Fibroblast of pulmonary artery (primary cell): ENCODE measurements at regions not wholly inside any gene's neighbourhood (a gene's known extent, or its start where the extent isn't known, plus 50 kb on each side); places are given as distances from the start of the nearest gene placed in this dataset.

Experiments used
- DNase-seq: peaks from one replicate; pipeline ENCODE4 v3.0.0-alpha.2; 2010; ENCODE audit warnings: low read depth
- H3K4me3 ChIP-seq: replicated peaks from 2 replicates; pipeline ENCODE4 v1.5.1; 2011; ENCODE audit warnings: low read depth, mild to moderate bottlenecking, control low read depth, low read length, moderate library complexity
- TF ChIP-seq, protein P1 (sequence below): IDR thresholded peaks from 2 replicates; pipeline ENCODE4 v1.5.1; 2011; ENCODE audit warnings: mild to moderate bottlenecking, control low read depth, low read length, inconsistent platforms; ENCODE audit errors: missing control alignments

DNA sequence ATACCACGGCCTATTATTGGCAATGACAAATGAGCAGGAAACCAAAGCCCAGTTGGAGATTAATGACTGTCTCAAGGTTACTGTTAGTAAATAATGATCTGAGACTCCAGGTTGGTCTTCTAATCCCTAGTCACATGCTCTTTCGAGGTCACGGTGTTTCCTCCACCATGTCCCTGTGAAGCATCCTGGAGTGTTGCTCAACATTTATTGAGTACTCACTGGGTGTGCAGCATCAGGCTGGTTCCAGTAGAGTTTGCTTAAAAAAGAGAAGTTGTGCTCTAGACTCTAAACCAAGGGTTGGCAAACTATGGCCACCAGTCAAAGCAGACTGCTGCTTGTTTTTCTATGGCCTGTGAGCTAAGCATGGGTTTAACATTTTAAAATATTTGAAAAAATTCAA is 263.8 kb upstream of the ATP5MC3 start:
- no peak overlapping the region for H3K4me3 ChIP-seq
- TF ChIP-seq, protein P1, sequence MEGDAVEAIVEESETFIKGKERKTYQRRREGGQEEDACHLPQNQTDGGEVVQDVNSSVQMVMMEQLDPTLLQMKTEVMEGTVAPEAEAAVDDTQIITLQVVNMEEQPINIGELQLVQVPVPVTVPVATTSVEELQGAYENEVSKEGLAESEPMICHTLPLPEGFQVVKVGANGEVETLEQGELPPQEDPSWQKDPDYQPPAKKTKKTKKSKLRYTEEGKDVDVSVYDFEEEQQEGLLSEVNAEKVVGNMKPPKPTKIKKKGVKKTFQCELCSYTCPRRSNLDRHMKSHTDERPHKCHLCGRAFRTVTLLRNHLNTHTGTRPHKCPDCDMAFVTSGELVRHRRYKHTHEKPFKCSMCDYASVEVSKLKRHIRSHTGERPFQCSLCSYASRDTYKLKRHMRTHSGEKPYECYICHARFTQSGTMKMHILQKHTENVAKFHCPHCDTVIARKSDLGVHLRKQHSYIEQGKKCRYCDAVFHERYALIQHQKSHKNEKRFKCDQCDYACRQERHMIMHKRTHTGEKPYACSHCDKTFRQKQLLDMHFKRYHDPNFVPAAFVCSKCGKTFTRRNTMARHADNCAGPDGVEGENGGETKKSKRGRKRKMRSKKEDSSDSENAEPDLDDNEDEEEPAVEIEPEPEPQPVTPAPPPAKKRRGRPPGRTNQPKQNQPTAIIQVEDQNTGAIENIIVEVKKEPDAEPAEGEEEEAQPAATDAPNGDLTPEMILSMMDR: no peak
- DNase-seq: no peak

DNA sequence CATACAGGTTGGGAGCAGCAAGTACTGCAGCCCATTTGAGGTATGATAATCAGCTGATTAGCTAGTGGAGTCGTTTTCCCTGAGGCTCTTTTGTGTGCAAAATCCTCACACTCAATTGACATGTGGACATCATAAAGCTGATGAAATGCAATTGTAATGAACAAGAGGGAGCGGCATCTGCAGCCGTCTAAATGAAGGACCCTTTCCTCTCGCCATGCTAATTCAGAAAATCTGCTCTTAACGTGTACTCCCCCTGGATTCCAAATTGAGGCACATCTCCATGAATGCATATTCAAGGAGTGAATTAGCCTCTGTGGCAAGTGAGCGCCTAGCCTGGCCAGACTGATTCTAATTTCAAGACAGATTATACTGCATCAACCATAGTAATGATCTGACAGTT is 260.9 kb upstream of the ATP5MC3 start:
- TF ChIP-seq, protein P1: no peak
- DNase-seq: no peak
- H3K4me3 ChIP-seq: no peak overlapping the region

DNA sequence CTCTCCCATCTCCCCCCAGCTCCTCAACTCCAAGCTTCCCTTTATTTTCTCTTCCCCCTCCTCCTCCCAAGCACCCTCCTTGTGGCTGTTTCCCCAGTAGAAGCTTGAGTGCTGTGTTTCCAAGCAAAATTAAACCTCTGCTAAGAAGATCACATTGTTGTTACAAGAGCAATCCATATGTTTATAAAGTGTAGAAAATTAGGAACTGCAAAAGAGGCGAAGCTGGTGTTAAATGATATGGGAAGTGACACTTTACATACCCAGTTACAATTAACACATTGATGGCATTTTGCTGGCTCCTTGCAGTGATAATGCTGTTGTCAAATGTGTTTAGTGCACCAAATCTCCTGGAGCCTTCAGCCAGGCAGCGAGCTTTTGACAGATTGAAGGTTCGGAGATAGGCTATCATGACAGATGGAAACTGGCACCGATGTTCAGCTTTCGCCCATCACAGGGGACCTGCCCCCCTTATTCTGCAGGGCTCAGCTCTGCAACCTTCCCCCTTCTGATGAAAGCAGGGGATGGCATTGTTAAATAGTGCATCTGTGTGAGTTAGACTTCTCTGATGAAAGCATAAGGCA is 259.8 kb upstream of the ATP5MC3 start:
- DNase-seq: no peak
- TF ChIP-seq, protein P1: no peak
- no peak overlapping the region for H3K4me3 ChIP-seq

DNA sequence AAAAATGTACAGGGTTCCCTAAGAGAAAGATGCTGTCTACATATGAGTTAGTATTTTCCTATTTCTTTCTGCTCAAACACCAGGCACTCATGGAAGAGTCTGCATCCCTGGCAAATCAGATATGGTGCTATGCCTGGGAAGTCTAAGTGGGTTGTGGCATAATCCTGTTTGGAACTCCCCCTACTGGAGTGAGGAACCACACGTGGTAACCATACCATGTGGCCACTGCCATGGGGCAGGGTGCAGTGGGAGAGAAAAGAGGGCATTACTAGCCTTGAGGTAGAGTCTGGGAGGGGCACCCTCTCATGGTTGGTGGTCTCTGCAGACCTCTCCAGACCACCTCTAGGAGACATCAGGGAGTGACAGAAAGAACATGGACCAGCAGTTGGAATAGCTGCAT is 257.9 kb upstream of the ATP5MC3 start:
- no peak overlapping the region for H3K4me3 ChIP-seq
- no peak for DNase-seq
- TF ChIP-seq, protein P1: no peak

DNA sequence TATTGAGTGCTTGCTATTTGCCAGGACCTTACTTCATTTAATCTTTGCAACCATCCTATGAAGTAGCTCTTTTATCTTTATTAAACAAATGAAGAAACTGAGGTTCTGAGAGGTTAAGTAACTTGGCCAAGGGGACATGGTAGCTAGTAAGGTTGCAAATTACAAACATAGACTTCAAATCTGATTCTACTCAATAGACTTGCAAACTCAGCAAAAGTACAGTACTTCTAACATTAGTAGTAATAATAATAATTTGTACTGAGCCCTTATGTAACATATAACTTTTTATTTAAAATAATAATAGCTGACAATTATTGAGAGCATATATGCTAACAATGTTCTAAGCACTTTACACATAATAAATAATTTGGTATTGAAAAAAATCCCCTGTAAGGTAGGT is 255.7 kb upstream of the ATP5MC3 start:
- DNase-seq: no peak
- H3K4me3 ChIP-seq: no peak overlapping the region
- TF ChIP-seq, protein P1: no peak

DNA sequence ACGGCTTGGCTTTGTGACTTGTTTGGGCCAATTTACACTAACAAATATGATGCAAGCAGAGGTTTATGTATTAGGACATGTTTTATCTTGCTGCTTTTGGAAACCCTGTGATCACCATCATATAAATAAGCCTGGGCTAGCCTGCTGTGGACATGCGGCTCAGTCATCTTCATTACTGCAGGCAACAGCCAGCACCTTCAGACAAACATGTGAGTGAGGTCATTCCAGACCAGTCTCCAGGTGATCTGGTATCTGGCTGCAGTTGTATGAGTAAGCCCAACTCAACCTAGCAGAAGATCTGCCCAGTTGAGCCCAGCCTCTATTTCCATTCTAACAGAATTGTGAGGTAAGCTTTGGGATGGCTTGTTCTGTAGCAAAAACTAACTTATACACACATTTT is 254.6 kb upstream of the ATP5MC3 start:
- DNase-seq: no peak
- no peak overlapping the region for H3K4me3 ChIP-seq
- TF ChIP-seq, protein P1: no peak

DNA sequence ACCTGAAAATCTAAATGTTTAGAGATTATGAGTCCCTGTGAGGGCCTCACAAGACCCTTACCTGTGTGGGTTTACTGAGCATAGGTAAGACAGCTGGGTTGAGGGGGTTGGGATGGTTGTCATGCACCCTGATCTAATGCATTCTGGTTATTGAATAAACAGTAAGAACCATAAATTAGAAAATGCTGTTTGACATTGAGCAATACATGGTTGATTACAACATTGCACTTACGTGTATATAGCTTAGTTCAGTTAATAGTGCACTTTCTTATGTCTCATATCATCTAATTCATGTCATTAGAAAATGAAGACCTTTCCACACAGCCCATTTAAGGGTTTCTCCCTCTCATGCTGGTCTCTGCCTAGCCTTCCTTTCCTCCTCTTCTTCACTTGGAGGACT is 253.5 kb upstream of the ATP5MC3 start:
- no peak for DNase-seq
- H3K4me3 ChIP-seq: no peak overlapping the region
- TF ChIP-seq, protein P1: no peak
